ENCODE measurements at regions not wholly inside any gene's neighbourhood (a gene's known extent, or its start where the extent isn't known, plus 50 kb on each side); places are given as distances from the start of the nearest gene placed in this dataset.

DNA sequence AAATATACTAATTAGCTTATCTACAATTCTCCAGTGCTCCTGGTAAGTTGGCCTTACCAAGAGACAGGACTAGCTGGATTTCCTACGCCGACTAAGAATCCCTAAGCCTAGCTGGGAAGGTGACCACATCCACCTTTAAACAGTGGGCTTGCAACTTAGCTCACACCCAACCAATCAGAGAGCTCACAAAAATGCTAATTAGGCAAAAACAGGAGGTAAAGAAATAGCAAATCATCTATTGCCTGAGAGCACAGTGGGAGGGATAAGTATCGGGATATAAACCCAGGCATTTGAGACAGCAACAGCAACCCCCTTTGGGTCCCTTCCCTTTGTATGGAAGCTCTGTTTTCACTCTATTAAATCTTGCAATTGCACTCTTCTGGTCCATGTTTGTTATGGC, 1025.0 kb downstream of the RAB28 start:
- TF ChIP-seq CTCF (IDR thresholded peaks at IDR 0.05; ENCODE audit: low read depth, low read length): no peak

GRCh38 chr4:12458621-12459020, 1025.5 kb downstream of the RAB28 start:
- H3K4me3 ChIP-seq (replicated peaks in 1 of 2; ENCODE audit: low read depth in 2 of 2, low read length in 2 of 2): no peak overlapping the region
- no peak for DNase-seq (ENCODE audit: low read depth in 2 of 2)
- TF ChIP-seq CTCF (IDR thresholded peaks at IDR 0.05; ENCODE audit: low read depth, low read length): no peak

More for the DNA sequence above, 1025.0 kb downstream of the RAB28 start:
- DNase-seq (ENCODE audit: low read depth in 2 of 2): no peak
- no peak overlapping the region for H3K4me3 ChIP-seq (replicated peaks in 1 of 2; ENCODE audit: low read depth in 2 of 2, low read length in 2 of 2)

GRCh38 chr4:12452291-12452690, 1023.6 kb upstream of the HS3ST1 start:
- DNase-seq (ENCODE audit: low read depth in 2 of 2): no peak
- TF ChIP-seq CTCF (IDR thresholded peaks at IDR 0.05; ENCODE audit: low read depth, low read length): no peak

GRCh38 chr4:12447451-12447850, 1018.8 kb upstream of the HS3ST1 start:
- no peak for TF ChIP-seq CTCF (IDR thresholded peaks at IDR 0.05; ENCODE audit: low read depth, low read length)
- H3K4me3 ChIP-seq (replicated peaks in 1 of 2; ENCODE audit: low read depth in 2 of 2, low read length in 2 of 2): no peak overlapping the region
- DNase-seq (ENCODE audit: low read depth in 2 of 2): no peak

More at GRCh38 chr4:12452291-12452690, 1023.6 kb upstream of the HS3ST1 start:
- H3K4me3 ChIP-seq (replicated peaks in 1 of 2; ENCODE audit: low read depth in 2 of 2, low read length in 2 of 2): no peak overlapping the region

- DNase-seq (ENCODE audit: low read depth in 2 of 2): peak; percentile 1 to 48
- TF ChIP-seq CTCF (IDR thresholded peaks at IDR 0.05; ENCODE audit: low read depth, low read length): no peak
- H3K4me3 ChIP-seq (replicated peaks in 1 of 2; ENCODE audit: low read depth in 2 of 2, low read length in 2 of 2): no peak overlapping the region
Observed at GRCh38 chr4:12446657-12447185, 1018.0 kb upstream of the HS3ST1 start.

DNA sequence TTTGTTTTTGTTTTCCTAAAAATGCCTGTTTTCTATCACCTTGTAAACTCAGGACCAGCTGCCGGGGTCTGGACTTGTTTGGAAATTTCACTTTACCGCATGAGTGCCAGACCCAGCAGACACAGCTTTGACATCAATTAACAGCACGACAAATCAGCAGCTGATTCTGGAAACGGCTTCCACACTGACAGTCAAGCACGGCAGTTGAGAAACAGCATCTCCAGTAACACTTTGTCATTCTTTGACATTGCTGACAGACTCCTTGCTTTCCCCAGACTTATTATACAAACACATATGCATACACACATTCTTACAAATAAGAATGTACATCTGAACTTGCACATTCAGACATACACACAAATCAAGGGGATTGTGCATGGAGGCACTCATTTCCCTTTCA, 1017.6 kb upstream of the HS3ST1 start:
- DNase-seq (ENCODE audit: low read depth in 2 of 2): peak in 1 of 2 donors; percentile 36

More for the DNA sequence above, 1017.6 kb upstream of the HS3ST1 start:
- H3K4me3 ChIP-seq (replicated peaks in 1 of 2; ENCODE audit: low read depth in 2 of 2, low read length in 2 of 2): no peak overlapping the region
- no peak for TF ChIP-seq CTCF (IDR thresholded peaks at IDR 0.05; ENCODE audit: low read depth, low read length)

Measured in cardiac fibroblast (primary cell).